GM21360 (cell line): ENCODE measurements at regions not wholly inside any gene's neighbourhood (a gene's known extent, or its start where the extent isn't known, plus 50 kb on each side); places are given as distances from the start of the nearest gene placed in this dataset.
"Not testable (repeated sequence)": the region's sequence is repeated elsewhere in the genome, so short reads cannot be mapped to it uniquely, and the experiment has no call there.

Experiments
- ATAC-seq: cut with Tn5 transposase; IDR thresholded peaks from one replicate; pipeline ENCODE4 v1.9.1; 2021; ENCODE audit warnings: mild to moderate bottlenecking, moderate library complexity; ENCODE audit not compliant: unreplicated experiment

DNA sequence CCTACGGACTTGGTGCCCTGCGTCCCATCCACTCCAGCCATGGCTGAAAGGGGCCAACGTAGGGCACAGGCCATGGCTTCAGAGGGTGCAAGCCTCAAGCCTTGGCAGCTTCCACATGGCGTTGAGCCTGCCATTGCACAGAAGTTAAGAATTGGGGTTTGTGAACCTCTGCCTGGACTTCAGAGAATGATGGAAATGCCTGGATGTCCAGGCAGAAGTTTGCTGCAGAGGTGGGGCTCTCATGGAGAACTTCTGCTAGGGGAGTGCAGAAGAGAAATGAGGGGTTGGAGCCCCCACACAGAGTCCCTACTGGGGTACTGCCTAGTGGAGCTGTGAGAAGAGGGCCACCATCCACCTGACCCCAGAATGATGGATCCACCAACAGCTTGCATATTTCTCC, 462.9 kb upstream of the PCDH20 start:
- not testable (repeated sequence) for ATAC-seq

DNA sequence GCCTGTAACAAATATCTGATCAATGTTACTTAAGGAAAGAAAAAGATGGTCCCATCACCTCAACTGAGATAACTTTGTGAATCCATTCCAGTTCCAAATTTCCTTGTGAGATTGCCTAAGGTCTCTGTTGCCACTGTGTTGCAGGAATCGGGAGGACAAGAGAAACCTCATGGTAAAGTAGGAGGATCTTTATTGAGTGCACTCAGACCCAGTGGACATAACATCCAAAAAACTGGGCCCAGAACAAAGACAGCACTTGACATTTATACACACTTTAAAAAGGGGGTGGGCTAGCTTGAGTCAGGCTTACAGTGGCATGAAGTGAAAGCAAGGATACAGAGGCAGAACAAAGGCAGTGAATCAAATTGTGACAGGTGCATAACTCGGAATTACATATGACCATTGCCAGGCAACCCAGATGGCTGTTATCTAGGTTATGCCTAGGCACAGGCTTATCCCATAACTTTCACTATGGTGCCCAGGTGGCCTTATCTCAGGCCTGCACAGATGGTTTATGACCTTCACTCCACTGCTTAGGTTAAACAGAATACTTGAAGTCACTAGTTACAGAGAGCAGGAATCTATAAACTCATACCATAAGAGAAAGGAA, 459.4 kb upstream of the PCDH20 start:
- no peak for ATAC-seq

DNA sequence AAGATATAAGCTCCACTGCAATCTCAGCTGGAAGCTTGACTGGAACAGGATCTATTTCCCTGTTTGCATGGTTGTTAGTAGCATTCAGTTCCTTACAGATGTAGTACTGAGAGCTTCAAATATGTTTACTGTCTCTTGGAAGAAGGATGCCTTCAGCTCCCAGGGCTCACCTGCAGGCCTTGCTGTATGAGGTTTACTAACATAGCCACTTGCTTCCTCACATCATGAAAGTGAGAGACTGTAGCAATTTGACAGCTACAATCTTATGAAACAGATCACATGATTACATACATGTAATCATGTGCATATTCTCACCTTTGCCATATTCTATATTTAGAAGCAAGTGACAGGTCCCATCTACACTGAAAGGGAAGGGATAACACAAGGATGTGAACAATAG, 458.1 kb upstream of the PCDH20 start:
- no peak for ATAC-seq

DNA sequence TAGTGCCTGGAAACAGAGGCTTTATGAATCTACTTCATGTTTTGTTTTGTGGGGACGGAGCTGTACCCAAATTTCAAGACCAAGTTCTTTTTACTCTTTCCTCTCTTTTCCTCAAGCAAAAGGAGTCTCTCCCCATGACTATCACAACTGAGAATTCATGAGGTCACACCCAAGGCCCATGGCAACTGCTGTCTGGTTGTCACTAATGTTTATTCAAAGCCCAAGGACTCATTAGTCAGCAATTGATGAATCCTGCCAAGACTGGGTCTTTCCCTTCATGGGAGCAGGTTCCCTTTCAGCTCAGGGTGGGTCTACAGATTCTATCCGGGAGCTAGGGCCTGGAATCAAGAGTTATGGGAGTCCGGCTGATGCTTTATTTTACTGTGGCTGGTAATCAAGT, 441.5 kb upstream of the PCDH20 start:
- ATAC-seq: no peak

DNA sequence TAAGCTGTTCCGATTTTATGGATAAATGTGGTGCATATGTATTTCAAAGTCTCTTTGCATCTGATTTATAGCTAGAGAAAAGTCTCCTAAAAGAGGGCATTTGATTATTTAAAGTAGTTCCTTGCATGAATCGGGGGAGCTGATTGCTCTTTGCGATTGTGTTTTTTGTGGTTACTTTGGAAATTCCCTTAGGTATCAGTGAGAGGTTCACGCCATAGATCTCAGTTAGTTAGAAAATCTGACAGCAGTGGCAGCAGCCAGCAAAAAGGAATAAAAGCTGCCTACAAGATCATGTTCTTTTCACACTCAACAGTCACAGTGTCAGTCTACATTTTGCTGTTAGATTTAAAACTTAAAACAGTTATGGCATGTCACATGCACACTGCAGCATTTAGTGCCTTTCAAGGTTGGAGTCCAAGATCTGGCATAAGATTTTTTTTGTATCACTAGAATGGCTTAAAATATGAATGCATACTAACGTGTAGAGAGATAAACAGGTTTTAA, 436.5 kb upstream of the PCDH20 start:
- ATAC-seq: no peak

DNA sequence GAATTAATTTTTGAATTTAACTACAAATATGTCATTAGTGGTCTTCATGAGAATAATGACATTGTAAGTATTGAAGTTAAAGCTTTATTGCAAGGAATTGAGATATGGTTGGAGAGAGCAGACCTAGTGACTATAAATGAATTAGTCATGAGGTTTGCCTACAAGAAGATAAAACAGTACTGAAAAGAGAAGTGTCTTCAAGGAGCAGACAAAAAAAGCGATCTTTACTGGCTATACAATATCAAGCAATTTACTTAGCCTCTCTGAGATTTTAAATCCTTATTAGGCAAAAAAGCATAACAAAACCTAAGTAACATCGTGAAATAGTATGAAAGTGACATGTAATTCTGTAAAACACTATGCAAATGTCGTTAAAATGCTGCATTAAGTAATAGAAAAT, 435.1 kb upstream of the PCDH20 start:
- ATAC-seq: no peak

DNA sequence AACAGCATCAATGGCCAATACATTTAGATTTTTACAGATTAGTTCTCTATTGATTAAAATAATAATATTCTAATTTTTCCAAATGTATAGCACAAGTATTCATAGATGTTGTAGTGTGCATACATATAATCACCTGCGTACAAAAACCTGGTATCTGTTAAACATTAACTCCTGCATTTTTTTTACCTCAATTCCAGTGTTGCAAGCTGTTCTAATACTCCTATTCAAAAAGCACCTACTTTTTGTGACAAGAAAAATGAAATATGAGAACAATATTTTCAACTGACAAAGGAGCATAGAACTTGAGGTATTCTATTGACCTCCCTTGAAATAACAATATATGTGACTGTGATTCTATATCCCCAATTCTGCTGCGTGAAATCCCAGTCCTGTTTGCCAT, 422.9 kb upstream of the PCDH20 start:
- ATAC-seq: no peak

DNA sequence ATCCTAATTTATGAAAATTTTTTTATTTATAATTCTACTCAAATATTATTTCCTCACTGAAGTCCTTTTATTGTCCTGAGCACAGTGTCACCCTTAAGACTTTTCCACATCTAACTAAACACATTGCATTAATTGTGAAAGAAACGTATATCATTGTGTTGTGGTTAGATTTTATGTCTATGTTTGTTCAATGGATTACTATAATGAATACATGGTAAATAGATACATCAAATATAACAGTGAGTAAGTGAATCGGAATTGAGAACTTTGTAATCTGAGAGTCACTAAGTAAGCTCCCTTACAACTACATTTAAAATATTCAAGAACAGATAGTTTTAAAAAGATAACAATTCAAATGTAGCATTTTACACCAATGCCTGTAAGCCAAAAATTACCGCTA, 417.6 kb upstream of the PCDH20 start:
- ATAC-seq: no peak

DNA sequence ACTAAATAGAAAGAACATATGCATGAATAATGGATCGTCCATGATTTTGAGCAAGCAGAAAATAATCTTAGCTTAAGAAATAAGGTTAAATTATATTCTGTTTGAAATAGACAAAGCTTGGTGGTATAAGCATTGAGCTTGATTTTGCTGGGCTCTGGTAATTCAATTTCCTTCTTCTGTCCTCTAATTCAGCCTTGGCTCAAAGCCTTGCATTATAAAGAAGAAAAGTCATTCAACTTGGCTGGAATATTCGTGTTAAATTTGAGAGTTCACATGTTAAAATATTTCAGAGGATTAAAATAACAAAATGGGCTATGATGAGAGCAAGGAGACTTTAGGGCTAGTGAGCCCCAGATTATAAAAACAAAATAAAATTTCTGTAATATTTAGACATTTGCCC, 415.4 kb upstream of the PCDH20 start:
- no peak for ATAC-seq

DNA sequence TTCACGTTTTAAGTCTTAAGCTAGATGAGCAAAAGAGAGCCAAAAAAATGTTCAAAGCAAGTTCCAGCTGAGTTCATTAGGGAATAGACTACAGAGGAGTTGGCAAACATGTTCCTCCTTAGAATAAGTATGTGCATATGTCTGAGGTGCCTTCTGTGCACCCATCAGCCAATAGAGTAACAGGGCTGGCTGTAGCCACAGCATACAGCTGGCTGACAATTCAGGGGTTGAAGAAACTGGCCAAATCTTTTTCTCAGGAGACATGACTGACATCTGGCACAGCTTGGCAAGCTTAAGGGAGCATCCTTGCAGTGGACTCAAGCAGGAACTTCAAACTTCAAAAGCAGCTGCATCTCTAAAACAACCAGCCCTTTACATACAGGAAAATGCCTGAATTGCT, 414.8 kb upstream of the PCDH20 start:
- no peak for ATAC-seq

DNA sequence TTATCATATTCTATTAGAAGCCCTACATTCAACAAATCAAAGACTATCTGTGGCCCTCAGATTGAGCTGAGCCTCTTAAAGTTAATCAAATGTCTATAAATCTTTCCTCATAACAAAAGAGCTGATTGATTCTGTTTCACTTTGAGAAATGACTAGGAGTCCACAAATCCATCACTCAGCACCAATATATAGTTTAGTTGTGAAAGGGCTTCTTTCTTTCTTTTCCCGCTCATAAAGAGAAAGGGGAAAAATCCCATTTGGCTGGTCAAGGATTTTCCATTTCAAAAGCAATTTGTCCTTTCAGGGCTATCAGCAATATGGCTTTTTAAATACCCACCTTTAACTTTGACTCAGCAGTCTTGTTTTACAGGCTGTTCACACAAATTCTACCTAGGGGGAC, 408.5 kb upstream of the PCDH20 start:
- no peak for ATAC-seq

DNA sequence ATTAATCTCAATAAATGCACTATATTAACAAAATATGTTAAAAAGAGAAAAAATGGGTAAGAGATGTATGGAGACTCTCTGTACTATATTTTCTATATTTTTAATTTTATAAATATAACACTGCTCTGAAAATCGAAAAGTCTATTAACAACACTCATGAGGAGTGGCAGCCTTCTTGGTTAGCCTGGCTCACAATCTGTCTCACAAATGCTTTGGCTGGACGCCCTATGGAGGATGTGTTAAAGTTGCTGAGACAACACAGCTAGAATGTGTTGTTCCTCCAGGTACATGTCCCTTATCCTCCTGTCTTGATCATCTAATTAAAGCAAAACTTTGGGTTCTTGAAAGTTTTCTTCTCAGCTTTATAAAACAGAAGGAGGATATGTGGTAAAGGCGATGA, 396.6 kb upstream of the PCDH20 start:
- ATAC-seq: no peak

DNA sequence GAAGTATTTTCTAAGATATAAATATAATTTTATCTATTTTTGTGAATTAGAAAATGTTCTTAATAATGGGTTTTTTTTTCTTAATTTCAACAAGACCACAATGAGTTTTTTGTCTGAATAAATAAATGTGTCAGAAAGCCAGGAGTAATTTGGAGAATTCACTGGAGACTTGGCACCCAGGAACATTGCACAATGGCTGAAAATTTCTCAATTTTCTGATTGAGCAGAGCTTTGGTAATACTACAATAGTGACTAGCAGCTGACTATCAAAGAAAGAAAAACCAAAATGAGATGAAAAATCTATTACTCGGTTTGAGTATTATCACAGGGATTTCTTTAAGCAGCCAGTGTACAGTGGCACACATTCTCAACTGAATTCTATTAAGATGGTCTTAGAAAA, 394.4 kb upstream of the PCDH20 start:
- no peak for ATAC-seq

DNA sequence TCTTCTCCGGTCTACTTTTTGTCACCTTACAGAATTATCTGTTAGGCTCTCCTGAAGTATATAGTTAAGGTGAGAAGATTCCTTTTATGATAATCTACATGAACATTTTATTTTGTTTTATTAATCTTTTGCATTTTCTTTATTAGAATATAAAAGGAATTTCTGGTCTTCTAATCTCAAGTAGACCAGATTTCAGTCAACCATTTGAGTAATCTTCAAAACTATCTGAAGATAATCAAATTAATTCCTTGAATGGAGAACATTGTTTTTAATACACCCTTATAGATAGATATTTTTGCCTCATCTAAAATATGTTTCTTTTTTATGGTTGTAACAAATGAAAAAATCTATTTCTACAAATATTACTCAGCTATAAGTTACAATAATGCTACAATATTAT, 381.7 kb upstream of the PCDH20 start:
- ATAC-seq: no peak

DNA sequence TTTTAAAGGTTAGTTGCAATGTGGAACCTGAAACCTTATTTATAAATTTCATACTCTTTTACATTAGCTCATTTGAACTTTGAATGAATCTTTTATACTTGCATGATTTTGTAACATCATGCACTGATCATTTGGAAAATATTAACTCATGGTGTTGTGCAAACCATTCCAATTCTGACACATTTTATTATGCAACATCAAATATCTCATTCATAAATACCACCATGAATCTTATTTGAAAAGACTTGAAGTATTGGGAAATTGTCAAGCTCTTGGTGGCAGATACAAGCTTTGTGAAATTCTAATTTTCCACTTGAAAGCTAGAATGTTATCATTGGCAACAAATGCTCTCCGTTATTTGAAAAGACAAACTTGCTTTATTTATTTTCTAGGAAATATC, 379.9 kb upstream of the PCDH20 start:
- no peak for ATAC-seq

DNA sequence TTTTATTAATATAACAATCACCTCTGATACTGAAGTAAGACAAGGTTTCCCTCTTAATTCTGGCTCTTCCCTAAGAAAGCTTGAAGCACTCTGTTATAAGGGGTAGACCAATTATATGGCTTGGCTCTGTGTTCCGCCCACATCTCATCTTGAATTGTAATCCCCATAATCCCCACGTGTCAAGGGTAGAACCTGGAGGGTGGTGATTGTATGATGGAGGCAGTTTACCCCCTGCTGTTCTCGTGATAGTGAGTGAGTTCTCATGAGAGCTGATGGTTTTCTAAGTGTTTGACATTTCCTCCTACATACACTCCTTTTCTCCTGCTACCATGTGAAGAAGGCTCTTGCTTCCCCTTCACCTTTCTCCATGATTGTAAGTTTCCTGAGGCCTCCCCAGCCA, 363.8 kb upstream of the PCDH20 start:
- ATAC-seq: no peak

DNA sequence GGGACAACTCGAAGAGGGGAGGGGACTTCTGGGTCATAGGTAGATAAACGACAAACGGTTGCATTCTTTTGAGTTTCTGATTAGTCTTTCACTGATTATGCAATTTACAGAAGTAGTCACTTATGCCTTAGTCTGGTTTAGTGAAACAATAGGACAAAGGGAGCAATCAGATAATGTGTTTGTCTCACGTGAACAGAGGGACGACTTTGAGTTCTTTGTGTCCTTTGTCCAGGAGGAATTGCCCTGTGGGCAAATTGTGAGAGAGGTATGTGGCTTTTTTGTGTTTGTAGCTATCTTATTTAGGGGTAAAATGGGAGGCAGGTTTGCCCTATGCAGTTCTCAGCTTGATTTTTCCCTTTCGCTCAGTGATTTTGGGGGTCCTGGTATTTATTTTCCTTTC, 362.9 kb upstream of the PCDH20 start:
- ATAC-seq: no peak

DNA sequence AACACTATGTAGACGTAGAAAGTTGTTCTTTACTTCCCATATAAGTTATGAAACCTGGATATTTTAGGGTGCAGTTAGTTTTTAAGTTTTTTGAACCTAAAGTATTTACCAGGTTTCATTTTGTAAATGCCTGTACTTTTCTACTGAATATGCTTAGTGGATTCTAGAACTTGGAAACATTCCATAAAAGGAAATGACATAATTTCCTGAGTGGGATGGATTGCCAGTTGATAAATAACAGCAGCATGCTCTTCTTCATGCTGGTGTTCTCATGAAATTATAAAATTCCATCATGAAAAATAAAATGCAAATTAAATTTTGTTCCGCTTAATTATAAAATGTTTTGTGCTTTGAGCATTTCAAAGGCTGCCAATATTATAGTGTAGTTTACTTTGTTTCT, 362.2 kb upstream of the PCDH20 start:
- ATAC-seq: no peak

DNA sequence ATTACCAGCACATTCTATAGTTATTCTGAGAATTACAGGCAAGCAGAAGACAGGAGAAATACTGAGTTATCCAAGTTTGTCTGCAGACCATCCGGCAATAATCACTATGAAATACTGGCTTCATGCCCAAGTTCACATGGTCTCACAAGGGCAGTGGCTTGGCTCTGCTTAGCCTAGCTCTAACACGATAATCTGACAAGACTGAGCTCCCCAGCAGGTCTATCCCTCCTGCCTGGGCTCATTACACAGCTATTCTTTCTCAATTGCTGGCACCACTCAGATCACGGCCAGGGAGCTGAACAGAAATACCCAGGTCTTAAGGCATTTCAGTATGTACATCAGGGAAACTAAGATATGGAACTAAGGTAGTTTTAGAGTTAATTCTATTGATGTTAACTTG, 361.6 kb upstream of the PCDH20 start:
- no peak for ATAC-seq

DNA sequence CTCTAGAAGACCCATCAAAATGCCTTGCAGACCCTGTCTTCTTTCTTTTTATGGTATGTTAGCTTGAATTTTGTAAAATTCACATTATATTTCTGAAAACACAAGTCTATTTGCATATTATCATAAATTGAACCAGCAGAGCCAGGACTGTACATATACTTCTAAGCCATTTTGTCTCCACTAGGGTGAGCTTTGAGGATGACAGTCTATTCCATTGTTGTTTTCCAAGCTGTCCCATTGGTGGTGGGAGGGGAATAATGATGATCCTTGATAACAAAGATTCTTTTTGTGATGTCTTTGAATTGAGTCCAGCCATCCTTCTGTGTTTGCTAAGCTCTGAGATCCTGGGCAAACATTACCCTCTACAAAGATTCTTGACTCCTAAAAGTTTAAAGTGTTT, 359.3 kb upstream of the PCDH20 start:
- ATAC-seq: no peak

DNA sequence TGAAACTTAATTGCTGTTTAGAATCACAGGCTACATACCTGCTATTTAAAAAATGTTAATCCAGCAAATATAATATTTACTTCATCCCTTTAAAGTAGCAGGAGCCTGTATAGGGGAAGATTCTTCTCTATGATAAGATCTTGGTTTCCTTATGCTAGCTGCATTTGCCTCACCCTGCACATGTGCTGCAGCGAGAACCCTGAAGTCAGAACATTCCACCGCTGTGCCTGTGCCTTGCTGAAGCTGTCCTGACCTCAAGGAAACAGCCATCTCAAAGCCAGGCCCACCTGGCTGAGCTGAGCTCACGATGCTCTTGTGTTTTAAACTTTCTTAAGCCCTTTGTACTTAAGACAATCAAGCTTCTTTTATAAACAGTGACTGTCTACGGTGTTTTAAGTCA, 355.0 kb upstream of the PCDH20 start:
- no peak for ATAC-seq

DNA sequence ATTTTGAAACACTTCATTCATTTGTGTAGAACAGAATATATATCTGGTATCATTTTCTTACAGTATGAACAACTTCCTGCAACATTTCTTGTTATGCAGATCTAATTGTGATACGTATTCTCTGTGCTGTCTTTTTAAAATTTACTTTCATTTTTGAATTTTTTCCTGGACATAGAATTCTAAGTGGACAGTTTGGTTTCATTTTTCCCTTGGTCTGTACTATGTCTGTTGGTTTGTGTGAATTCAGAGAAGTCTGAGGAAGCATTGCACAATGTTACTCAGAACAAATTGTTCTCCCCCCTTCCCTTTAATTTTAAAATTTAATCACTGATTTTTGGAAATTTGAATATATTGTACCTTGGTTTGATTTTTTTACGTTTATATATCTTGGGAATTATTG, 352.5 kb upstream of the PCDH20 start:
- no peak for ATAC-seq

DNA sequence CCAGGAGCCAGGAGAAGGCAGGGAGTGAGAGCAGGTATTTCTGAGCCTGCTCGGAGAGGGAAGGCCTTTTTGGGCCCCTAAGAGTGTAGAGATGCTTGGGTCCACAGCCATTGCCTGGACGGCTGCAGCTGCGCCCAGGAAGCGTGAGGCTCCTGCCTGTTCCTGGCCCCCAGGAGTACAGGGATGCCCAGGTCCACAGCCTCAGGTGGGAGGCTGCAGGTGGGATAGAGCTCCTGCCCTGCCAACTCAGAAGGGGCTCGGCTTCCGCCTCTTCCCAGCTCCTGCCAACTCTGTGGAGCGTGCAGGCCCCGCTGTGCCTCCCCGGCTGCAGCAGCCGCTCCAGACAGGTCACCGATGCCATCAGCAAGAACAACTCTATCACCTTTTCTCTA, 351.0 kb upstream of the PCDH20 start:
- no peak for ATAC-seq
